ENCODE measurements at regions not wholly inside any gene's neighbourhood (a gene's known extent, or its start where the extent isn't known, plus 50 kb on each side); places are given as distances from the start of the nearest gene placed in this dataset.
"Not testable (repeated sequence)": the region's sequence is repeated elsewhere in the genome, so short reads cannot be mapped to it uniquely, and the experiment has no call there.

GRCh38 chr10:25805986-25806385 lies 128.0 kb upstream of the MYO3A start:
- DNase-seq (ENCODE audit: low read depth) = no peak

DNA sequence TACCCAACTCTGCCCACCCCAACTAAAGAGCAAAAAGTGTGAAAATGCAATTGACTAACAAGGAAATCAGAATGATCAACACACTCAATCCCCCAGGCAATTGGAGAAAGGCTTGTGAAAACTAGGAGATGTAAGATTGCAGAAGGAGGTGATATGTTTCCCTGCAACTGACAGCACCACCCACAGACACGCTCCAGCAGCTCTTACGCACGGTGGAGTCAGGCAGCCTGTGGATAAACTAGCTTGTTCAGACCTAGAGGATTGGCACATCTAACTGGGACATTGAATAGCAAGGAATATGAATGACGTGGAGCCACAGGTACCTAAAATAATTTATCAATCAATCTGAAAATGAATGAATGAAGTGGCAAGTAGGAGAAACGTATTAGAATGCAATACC lies 125.7 kb upstream of the MYO3A start:
- DNase-seq (ENCODE audit: low read depth) = no peak

- no peak for DNase-seq (ENCODE audit: low read depth)
These were observed 122.9 kb upstream of the MYO3A start for GRCh38 chr10:25811052-25811685.

- no peak for DNase-seq (ENCODE audit: low read depth)
These were observed 120.5 kb upstream of the MYO3A start for GRCh38 chr10:25813511-25813910.

DNA sequence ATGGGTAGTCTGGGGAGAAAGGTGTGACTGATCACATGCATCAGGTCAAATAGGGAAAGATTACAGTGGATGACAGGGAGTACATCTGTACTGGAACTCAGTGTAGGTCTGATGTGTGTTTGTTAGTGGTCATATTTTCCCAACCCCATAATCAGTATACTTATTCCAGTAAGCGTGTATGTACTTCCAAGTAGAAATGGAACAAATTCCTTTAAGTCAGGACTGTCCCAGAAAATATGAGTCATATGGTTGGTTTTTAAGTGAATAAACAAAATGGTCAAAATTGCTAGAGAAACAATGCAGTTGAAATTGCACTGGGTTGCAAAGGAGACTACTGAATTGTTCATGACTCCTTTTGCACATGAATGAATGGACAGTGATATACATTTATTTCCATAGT lies 118.8 kb upstream of the MYO3A start:
- peak; percentile 31 for DNase-seq (ENCODE audit: low read depth)

DNA sequence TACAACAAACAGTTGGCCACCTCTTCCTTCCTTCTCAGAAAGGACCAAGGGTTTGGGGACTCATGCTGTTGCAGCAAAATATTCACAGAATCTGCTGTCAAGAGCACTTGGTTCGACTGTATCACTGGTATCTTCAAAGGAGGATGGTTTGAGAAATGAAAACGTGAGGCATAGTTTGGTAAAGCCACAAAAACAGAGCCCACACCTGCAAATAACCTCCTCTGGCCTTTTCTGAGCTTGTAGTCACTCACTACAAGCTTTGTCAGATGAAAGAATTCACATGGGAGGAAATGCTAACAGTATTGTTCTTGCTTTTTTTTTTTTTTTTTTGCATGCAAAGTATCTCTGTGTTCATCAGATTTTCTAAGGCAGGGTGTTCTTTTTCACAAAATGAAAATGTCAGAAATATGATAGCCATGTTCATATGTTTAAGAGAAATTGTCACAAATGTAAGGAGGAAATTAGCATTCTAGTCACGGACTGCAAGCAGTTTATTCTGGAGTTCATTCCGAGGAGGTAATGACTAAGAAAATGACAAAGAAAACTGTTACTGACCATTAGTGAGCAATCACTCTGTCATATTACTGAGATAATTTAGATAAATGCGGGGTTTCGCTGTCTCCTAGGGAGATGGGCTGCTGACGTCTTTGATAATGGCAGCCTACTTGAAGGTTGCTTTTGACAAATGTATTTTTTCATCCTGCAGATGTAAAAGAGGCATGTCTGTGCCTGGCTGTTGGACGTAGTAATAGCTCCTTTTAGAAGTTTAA lies 117.8 kb upstream of the MYO3A start:
- peak; percentile 5 for DNase-seq (ENCODE audit: low read depth)

GRCh38 chr10:25817200-25817599 lies 116.8 kb upstream of the MYO3A start:
- DNase-seq (ENCODE audit: low read depth) = no peak

GRCh38 chr10:25818751-25819150 lies 115.3 kb upstream of the MYO3A start:
- DNase-seq (ENCODE audit: low read depth) = no peak

- no peak for DNase-seq (ENCODE audit: low read depth)
These were observed 113.6 kb upstream of the MYO3A start for GRCh38 chr10:25820472-25820871.

- peak; percentile 24 for DNase-seq (ENCODE audit: low read depth)
These were observed 113.2 kb upstream of the MYO3A start for GRCh38 chr10:25820874-25821273.

DNA sequence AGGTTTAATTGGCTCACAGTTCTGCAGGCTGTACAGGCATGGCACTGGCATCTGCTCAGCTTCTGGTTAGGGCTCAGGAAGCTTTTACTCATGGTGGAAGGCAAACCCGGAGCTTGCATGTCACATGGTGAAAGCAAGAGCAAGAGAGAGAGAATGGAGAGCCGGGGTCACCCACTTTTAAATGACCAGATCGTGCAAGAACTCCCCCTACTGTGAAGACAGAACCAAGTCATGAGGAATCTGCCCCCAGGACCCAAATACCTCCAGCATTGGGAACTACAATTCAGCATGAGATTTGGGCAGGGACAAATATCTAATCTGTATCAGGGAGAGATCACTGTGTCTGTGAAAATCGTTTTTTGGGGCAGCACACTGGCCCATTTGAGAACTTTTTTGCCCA lies 110.0 kb upstream of the MYO3A start:
- no peak for DNase-seq (ENCODE audit: low read depth)

- no peak for DNase-seq (ENCODE audit: low read depth)
These were observed 105.6 kb upstream of the MYO3A start for GRCh38 chr10:25828475-25828874.

DNA sequence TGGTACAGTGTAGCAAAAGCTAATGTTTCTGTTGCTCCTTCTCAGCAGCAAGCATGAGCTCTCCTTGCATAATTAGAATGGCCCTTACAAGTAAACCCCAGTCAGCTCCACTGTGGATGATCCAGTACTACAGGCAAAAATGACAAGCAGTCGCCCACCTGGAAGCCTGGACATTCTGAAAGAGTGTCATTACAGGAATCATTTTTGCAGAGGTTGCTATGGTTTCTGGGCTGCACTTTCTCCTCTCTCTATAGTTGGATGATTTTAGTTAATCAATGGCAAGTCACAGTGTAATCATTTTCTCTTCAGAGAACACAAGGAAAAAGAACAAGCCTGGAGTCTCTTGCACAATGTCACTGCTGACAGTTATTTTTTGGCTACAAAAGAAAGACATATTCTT lies 102.9 kb upstream of the MYO3A start:
- no peak for DNase-seq (ENCODE audit: low read depth)

GRCh38 chr10:25839683-25840082 lies 94.3 kb upstream of the MYO3A start:
- DNase-seq (ENCODE audit: low read depth) = no peak

GRCh38 chr10:25840875-25841274 lies 93.2 kb upstream of the MYO3A start:
- not testable (repeated sequence) for DNase-seq (ENCODE audit: low read depth)

GRCh38 chr10:25842146-25842545 lies 91.9 kb upstream of the MYO3A start:
- DNase-seq (ENCODE audit: low read depth) = no peak

DNA sequence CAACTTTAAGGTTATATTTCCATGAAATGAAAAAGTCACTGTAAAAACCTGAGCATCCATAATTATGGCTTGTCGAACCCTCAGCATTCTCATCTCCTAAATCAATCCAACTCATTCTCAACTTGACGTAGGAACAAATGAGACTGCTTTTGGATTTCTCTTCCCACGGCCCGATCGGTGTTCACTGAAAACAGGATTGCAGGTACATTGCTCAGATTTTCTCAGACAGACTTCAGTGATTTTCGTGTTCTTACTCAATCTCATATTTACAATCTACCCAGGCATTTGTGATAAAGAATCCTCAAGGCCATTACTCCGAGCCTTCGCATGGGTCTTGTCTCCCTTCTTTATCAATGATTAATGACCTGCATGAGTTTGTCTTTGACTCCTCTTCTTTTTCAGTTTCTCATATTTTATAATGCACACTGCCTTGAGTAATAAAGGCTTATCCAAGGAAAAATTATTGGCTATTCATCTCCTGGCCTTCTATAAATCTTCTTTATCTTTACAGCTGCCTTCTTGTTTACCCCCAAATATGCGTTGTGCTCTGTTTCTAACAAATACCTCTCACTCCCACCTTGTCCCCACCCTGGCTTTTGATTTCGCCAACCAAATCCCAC lies 90.4 kb upstream of the MYO3A start:
- DNase-seq (ENCODE audit: low read depth) = no peak

- not testable (repeated sequence) for DNase-seq (ENCODE audit: low read depth)
These were observed 89.3 kb upstream of the MYO3A start for GRCh38 chr10:25844716-25845115.

GRCh38 chr10:25849268-25849667 lies 84.8 kb upstream of the MYO3A start:
- no peak for DNase-seq (ENCODE audit: low read depth)

DNA sequence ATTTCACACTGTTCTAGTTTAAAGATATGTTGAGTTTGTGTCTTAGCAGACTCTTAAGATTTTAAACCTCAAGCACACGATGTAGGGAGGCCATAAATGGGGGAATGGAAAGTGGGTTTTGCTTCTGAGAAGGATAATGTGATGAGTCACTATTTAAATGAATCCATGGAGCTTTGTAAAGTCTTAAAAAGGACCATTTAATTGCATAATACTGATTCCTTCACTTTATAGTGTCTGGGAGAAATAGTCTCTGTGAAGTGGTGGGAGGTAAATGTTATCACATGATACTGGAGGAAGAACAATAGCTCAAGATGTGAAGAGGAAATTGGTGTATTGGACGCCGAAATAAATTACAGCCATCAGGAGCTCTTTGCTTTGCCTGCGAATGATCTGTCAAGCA lies 84.0 kb upstream of the MYO3A start:
- no peak for DNase-seq (ENCODE audit: low read depth)

GRCh38 chr10:25851548-25851947 lies 82.5 kb upstream of the MYO3A start:
- no peak for DNase-seq (ENCODE audit: low read depth)

GRCh38 chr10:25852364-25852941 lies 81.6 kb upstream of the MYO3A start:
- no peak for DNase-seq (ENCODE audit: low read depth)

DNA sequence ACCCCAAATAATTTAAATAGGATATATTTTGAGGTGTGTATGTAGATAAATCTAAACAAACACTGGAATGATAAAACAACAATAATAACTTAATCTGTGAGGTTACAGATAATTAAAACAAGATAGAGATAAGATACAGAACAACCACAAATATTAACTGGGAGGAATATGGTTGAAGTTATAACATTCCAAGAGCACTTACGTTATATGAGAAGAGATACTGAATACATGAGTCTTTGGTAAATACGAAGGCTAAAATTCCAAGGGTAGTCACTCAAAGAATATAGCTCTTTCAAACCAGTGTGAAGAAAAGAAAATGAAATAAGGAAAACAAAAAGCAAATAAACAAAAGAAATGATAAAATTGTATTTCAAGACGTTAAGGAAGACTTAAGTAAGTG lies 76.0 kb upstream of the MYO3A start:
- DNase-seq (ENCODE audit: low read depth) = no peak

Measured in RPMI7951 (cell line).